ENCODE measurements at regions not wholly inside any gene's neighbourhood (a gene's known extent, or its start where the extent isn't known, plus 50 kb on each side); places are given as distances from the start of the nearest gene placed in this dataset.
"Not testable (repeated sequence)": the region's sequence is repeated elsewhere in the genome, so short reads cannot be mapped to it uniquely, and the experiment has no call there.

DNA sequence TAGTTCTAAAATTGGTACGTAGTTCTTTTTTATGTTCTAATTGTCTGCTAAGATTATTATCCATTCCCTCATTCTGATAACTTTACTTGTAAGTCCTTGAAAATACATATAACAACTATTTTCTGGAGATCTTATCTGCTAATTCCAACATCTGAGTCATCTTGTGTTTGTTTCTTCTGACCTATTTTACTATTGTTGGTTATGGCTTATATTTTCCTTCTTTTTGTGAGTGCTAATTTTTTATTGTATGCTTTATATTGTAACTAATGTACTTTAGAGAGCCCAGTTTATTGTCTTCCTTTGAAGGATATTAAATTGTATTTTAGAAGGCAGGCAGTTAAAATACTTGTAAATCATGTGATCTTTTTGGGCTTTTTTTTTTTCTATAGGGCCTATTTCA, 149.3 kb upstream of the LRFN5 start:
- DNase-seq, result no peak
- Mint-ChIP-seq H3K27ac (no peak overlapping the region), H3K4me1 (ENCODE audit: low read depth) (no peaks in the 10 kb centered on the region), H3K4me3 (no peak overlapping the region), H3K36me3 (ENCODE audit: low read depth) (no peaks in the 10 kb centered on the region), H3K27me3 (no peaks in the 10 kb centered on the region), H3K9me3 (no peaks in the 10 kb centered on the region)
- CTCF ChIA-PET, result no interaction called here
- ATAC-seq, result no peak
- POLR2A ChIA-PET, result no interaction called here
- TF ChIP-seq, protein P1, sequence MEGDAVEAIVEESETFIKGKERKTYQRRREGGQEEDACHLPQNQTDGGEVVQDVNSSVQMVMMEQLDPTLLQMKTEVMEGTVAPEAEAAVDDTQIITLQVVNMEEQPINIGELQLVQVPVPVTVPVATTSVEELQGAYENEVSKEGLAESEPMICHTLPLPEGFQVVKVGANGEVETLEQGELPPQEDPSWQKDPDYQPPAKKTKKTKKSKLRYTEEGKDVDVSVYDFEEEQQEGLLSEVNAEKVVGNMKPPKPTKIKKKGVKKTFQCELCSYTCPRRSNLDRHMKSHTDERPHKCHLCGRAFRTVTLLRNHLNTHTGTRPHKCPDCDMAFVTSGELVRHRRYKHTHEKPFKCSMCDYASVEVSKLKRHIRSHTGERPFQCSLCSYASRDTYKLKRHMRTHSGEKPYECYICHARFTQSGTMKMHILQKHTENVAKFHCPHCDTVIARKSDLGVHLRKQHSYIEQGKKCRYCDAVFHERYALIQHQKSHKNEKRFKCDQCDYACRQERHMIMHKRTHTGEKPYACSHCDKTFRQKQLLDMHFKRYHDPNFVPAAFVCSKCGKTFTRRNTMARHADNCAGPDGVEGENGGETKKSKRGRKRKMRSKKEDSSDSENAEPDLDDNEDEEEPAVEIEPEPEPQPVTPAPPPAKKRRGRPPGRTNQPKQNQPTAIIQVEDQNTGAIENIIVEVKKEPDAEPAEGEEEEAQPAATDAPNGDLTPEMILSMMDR (IDR thresholded peaks at IDR 0.05), result no peak
- intact Hi-C loops (cut with micrococcal nuclease), result no loop called here

DNA sequence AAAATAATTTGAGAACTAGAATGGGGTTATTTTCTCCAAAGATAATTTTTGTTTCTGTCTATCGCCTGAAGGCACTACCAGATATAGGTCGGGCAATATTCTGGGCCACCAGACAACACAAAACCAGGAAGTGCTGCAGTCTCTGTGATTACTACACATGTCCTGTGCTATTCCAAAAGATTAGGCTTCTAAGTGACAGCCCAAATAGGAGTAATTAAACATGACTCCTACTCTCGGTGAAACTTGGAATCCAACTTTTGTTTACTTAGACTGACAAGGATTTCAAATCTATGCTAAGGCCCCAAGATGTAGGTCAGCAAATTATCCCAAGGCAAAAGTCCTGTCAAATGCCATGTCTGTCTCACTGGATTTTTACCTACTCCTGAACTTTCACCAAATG, 157.6 kb upstream of the LRFN5 start:
- Mint-ChIP-seq H3K9me3 (no peaks in the 10 kb centered on the region), H3K36me3 (ENCODE audit: low read depth) (no peaks in the 10 kb centered on the region), H3K4me1 (ENCODE audit: low read depth) (no peaks in the 10 kb centered on the region), H3K27ac (no peak overlapping the region), H3K4me3 (no peak overlapping the region), H3K27me3 (no peaks in the 10 kb centered on the region)
- no peak for DNase-seq
- ATAC-seq, result no peak
- POLR2A ChIA-PET, result no interaction called here
- TF ChIP-seq, protein P1 (IDR thresholded peaks at IDR 0.05), result no peak
- CTCF ChIA-PET, result no interaction called here
- intact Hi-C loops (cut with micrococcal nuclease), result no loop called here

DNA sequence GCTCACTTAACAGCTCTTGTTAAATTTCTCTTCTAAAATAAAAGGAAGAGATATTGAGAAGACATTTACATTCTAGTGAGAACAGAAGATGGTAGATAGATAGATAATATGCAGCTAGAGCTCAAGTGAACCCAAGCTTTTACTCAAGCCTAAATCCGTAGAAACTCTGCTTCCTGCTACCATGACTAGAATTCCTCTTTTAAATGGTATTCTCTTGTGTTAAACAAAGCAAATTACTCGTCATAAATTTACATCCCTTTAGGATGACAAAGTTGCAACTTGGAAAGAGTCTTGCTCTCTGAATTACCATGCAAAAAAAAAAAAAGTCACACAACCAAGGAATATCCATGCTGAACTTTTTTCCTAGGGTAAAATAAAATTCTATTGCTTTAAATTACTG, 160.7 kb upstream of the LRFN5 start:
- Mint-ChIP-seq H3K9me3 (no peaks in the 10 kb centered on the region), H3K4me1 (ENCODE audit: low read depth) (no peaks in the 10 kb centered on the region), H3K27me3 (no peaks in the 10 kb centered on the region), H3K27ac (no peak overlapping the region), H3K36me3 (ENCODE audit: low read depth) (no peaks in the 10 kb centered on the region), H3K4me3 (no peak overlapping the region)
- ChIA-PET POLR2A (no interaction called here), CTCF (no interaction called here)
- no peak for ATAC-seq
- TF ChIP-seq, protein P1 (IDR thresholded peaks at IDR 0.05), result no peak
- DNase-seq, result no peak
- intact Hi-C loops (cut with micrococcal nuclease), result no loop called here

DNA sequence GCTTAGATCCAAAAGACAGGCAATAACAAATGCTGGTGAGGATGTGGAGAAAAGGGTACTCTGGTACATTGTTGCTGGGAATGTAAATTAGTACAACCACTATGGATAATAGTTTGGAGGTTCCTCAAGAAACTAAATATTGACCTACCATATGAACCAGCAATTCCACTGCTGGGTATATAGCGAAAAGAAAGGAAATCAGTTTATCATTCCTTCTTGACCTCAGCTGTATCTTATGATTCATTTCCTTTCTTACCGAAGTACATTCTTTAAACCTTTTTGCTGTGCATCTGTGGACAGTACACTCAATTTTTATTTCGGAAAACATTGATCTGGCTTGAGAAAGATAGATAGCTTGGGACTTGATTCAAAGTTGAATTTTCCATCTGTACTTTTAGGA, 183.2 kb upstream of the LRFN5 start:
- Mint-ChIP-seq H3K4me3 (no peak overlapping the region), H3K27me3 (no peaks in the 10 kb centered on the region), H3K27ac (no peak overlapping the region), H3K4me1 (ENCODE audit: low read depth) (no peaks in the 10 kb centered on the region), H3K36me3 (ENCODE audit: low read depth) (no peaks in the 10 kb centered on the region), H3K9me3 (peaks cover 1% of the 10 kb centered on the region)
- DNase-seq (no peak), ATAC-seq (no peak)
- intact Hi-C loops (cut with micrococcal nuclease), result no loop called here
- ChIA-PET POLR2A (no interaction called here), CTCF (no interaction called here)
- TF ChIP-seq, protein P1 (IDR thresholded peaks at IDR 0.05), result no peak

DNA sequence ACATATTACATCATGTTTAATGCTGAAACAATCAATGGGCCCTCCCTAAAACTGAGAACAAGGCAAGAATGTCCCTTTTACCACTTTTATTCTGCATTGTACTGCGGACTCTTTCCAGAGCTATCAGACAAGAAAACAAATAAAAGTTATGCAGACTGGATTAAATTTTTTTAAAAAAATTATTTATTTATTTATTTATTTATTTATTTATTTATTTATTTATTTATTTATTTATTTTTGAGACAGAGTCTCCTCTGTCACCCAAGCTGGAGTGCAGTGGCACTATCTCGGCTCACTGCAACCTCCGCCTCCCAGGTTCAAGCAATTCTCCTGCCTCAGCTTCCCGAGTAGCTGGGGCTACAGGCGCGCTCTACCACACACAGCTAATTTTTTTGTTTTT, 185.4 kb upstream of the LRFN5 start:
- H3K27me3 Mint-ChIP-seq; H3K4me3 Mint-ChIP-seq; H3K9me3 Mint-ChIP-seq; H3K4me1 Mint-ChIP-seq (ENCODE audit: low read depth); ATAC-seq; POLR2A ChIA-PET; DNase-seq; H3K27ac Mint-ChIP-seq; intact Hi-C loops (cut with micrococcal nuclease); CTCF ChIA-PET; H3K36me3 Mint-ChIP-seq (ENCODE audit: low read depth): not testable (repeated sequence)

DNA sequence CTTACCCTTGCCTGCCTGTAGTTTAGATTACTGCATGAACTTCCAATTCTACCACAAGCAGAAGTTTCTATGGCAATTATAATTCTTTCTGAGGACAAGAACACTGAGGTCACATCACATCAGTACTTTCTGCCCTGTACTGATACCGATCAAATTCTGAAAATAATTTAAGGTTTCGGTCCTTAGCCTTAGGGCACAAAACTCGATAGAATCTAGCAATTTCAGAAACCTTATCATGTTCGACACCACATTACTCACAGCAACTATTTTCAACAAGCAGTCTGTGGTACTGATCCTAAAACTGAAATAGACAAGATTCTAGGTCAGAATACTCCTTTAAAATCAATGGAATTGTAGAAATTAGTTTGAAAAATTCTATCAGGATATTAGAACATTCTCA, 187.0 kb upstream of the LRFN5 start:
- ATAC-seq (no peak), DNase-seq (no peak)
- intact Hi-C loops (cut with micrococcal nuclease), result no loop called here
- TF ChIP-seq, protein P1 (IDR thresholded peaks at IDR 0.05), result no peak
- H3K4me1 Mint-ChIP-seq (ENCODE audit: low read depth), result no peaks in the 10 kb centered on the region
- H3K36me3 Mint-ChIP-seq (ENCODE audit: low read depth), result no peaks in the 10 kb centered on the region
- CTCF ChIA-PET, result no interaction called here
- H3K27ac Mint-ChIP-seq, result no peak overlapping the region
- H3K4me3 Mint-ChIP-seq, result no peak overlapping the region
- no peaks in the 10 kb centered on the region for H3K9me3 Mint-ChIP-seq
- no peaks in the 10 kb centered on the region for H3K27me3 Mint-ChIP-seq
- POLR2A ChIA-PET, result no interaction called here
